ENCODE measurements at regions not wholly inside any gene's neighbourhood (a gene's known extent, or its start where the extent isn't known, plus 50 kb on each side); places are given as distances from the start of the nearest gene placed in this dataset.

DNA sequence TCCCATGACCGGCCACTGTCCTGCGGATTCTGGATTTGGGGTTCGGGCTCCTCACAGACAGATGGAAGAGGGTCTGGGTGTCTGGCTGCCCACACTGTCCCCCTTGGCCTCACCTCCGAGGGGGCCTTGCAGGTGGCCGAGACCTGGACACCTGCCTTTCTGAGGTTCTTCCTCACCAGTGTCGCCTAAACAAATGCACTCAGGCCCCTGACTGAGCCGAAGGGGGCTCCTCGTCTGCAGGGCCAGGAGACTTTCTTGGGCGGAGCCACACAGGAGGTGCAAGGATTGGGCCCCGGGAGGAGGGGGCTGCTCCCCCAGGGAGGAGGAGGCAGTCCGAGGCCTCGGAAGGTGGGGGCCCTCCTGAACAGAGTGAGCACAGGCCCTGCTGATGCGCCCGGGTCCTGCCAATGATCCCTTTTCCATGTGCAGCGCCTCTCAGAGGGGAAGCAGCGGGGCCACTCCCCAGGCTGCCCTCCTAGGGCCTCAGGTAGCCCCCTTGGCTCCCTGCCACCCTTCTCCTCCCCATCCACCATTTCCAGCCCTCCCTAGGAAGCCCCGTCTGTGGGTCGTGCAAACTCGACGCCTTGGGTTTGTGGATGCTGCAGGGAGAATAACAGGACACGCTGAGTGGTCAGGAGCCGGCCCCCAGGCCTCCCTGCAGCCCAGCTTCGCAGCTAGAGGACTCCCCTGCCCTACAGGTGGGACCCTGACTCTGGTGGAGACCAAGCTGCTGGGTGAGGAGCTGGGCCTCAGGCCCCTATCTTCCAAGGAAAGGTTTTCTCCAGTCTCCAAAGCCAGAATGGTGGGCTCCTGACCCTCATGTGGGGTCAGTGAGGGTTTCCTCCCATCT, 63.4 kb upstream of the ZNF469 start:
- Histone ChIP-seq H3K79me2 (no peaks in the 10 kb centered on the region), H3K36me3 (replicated peaks; ENCODE audit: insufficient read depth, low read depth) (no peaks in the 10 kb centered on the region), H2AFZ (no peak overlapping the region), H3K4me3 (no peak overlapping the region), H3K27ac (no peak overlapping the region), H3K4me2 (no peak overlapping the region), H4K20me1 (ENCODE audit: insufficient read depth, poor library complexity, severe bottlenecking) (no peaks in the 10 kb centered on the region), H3K4me1 (ENCODE audit: insufficient read depth) (peaks cover 4% of the 10 kb centered on the region), H3K9me2 (replicated peaks; ENCODE audit: insufficient read depth) (no peaks in the 10 kb centered on the region), H3K27me3 (no peaks in the 10 kb centered on the region), H3K9me3 (ENCODE audit: low read depth) (no peaks in the 10 kb centered on the region)
- 93% methylated on average over 22 of the region's 23 CpGs for WGBS (ENCODE audit: low lambda C conversion rate, missing lambda C conversion rate)
- no peak for TF ChIP-seq EZH2 (IDR thresholded peaks at IDR 0.05; ENCODE audit: borderline replicate concordance)
- TF ChIP-seq, protein P1, sequence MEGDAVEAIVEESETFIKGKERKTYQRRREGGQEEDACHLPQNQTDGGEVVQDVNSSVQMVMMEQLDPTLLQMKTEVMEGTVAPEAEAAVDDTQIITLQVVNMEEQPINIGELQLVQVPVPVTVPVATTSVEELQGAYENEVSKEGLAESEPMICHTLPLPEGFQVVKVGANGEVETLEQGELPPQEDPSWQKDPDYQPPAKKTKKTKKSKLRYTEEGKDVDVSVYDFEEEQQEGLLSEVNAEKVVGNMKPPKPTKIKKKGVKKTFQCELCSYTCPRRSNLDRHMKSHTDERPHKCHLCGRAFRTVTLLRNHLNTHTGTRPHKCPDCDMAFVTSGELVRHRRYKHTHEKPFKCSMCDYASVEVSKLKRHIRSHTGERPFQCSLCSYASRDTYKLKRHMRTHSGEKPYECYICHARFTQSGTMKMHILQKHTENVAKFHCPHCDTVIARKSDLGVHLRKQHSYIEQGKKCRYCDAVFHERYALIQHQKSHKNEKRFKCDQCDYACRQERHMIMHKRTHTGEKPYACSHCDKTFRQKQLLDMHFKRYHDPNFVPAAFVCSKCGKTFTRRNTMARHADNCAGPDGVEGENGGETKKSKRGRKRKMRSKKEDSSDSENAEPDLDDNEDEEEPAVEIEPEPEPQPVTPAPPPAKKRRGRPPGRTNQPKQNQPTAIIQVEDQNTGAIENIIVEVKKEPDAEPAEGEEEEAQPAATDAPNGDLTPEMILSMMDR (IDR thresholded peaks at IDR 0.05; ENCODE audit: poor library complexity): no peak
- no peak for TF ChIP-seq EZH2phosphoT487 (IDR thresholded peaks at IDR 0.05; ENCODE audit: low read depth, severe bottlenecking, unreplicated experiment)
- DNase-seq (ENCODE audit: low spot score): no peak

DNA sequence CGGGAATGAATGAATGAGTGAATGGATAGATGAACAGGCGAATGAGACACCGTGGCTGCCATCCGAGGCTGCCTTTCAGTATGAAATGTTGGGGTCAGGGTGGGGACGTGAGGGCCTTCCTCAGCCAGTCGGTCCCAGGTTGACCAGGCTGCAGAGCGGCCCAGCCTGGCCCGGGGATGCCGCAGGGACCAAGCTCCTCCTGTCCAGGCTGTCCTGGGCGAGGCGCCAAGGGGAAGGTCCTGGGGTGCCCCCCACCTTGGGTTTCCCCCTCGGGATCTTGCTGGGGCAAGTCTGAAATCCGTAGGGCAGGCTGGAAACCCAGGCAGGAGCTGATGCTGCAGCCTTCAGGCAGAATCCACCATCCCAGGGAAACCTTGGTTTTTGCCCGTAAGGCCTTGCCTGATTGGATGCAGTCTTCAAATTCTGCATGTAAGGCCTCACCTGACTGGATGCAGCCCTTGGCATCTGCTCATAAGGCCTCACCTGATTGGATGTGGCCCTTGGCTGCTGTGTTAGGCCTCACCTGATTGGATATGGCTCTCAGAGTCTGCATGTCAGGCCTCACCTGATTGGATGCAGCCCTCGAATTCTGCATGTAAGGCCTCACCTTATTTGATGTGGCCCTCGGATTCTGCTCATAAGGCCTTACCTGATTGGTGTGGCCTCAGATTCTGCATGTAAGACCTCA, 61.7 kb upstream of the ZNF469 start:
- Histone ChIP-seq H3K27me3 (no peaks in the 10 kb centered on the region), H3K79me2 (no peaks in the 10 kb centered on the region), H3K9me2 (replicated peaks; ENCODE audit: insufficient read depth) (no peaks in the 10 kb centered on the region), H4K20me1 (ENCODE audit: insufficient read depth, poor library complexity, severe bottlenecking) (no peaks in the 10 kb centered on the region), H3K4me2 (no peak overlapping the region), H3K9me3 (ENCODE audit: low read depth) (no peaks in the 10 kb centered on the region), H2AFZ (no peak overlapping the region), H3K36me3 (replicated peaks; ENCODE audit: insufficient read depth, low read depth) (no peaks in the 10 kb centered on the region), H3K4me1 (ENCODE audit: insufficient read depth) (peaks cover 4% of the 10 kb centered on the region), H3K4me3 (no peak overlapping the region), H3K27ac (no peak overlapping the region)
- no peak for DNase-seq (ENCODE audit: low spot score)
- TF ChIP-seq EZH2phosphoT487 (IDR thresholded peaks at IDR 0.05; ENCODE audit: low read depth, severe bottlenecking, unreplicated experiment) (no peak), EZH2 (IDR thresholded peaks at IDR 0.05; ENCODE audit: borderline replicate concordance) (no peak)
- TF ChIP-seq, protein P1 (IDR thresholded peaks at IDR 0.05; ENCODE audit: poor library complexity): no peak
- WGBS (ENCODE audit: low lambda C conversion rate, missing lambda C conversion rate): 97% methylated on average over 16 of the region's 16 CpGs

DNA sequence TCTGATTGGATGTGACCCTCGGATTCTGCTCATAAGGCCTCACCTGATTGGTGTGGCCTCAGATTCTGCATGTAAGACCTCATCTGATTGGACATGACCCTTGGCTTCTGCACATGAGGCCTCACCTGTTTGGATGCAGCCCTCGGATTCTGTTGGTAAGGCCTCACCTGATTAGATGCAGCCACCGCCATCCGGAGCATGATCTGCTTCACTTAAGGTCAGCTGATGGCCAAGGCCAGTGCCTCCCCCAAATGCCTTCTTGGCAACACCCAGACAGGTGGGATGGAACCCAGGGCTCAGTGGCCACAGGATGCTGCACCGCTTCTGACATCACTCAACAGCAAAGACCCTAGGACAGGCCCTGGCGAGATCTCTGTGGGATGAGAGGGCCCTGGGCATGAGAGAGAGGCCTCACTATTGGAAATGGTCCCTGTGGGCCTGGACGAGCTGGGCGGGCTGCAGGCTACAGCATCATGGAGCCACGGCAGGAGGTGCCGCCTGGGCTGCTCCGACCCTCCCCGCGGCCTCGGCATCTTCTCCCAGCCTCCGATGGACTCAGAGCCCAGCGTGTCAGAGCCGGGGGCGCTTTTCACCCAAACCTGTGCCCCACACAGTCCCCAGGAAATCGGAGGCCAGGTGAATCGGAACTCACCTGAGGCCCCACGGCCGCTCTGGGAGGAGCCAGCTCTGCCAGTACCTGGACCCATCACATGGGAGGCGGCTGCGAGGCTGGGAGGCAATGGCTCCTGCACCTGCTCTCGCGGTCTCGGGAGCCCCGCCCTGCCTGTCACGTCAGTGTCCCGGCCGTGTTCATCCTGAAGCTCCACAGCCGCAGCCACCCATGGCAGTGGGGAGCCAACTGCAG, 60.9 kb upstream of the ZNF469 start:
- Histone ChIP-seq H2AFZ (no peak overlapping the region), H3K36me3 (replicated peaks; ENCODE audit: insufficient read depth, low read depth) (no peaks in the 10 kb centered on the region), H3K4me3 (no peak overlapping the region), H3K4me2 (no peak overlapping the region), H3K79me2 (no peaks in the 10 kb centered on the region), H3K9me2 (replicated peaks; ENCODE audit: insufficient read depth) (no peaks in the 10 kb centered on the region), H3K27ac (no peak overlapping the region), H4K20me1 (ENCODE audit: insufficient read depth, poor library complexity, severe bottlenecking) (no peaks in the 10 kb centered on the region), H3K9me3 (ENCODE audit: low read depth) (no peaks in the 10 kb centered on the region), H3K27me3 (no peaks in the 10 kb centered on the region), H3K4me1 (ENCODE audit: insufficient read depth) (peaks cover 4% of the 10 kb centered on the region)
- no peak for TF ChIP-seq EZH2phosphoT487 (IDR thresholded peaks at IDR 0.05; ENCODE audit: low read depth, severe bottlenecking, unreplicated experiment)
- TF ChIP-seq, protein P1 (IDR thresholded peaks at IDR 0.05; ENCODE audit: poor library complexity): no peak
- TF ChIP-seq EZH2 (IDR thresholded peaks at IDR 0.05; ENCODE audit: borderline replicate concordance): no peak
- WGBS (ENCODE audit: low lambda C conversion rate, missing lambda C conversion rate): 97% methylated on average over 28 of the region's 32 CpGs
- DNase-seq (ENCODE audit: low spot score): no peak

Measured in hepatocyte (in vitro differentiated cells).